Glutamatergic neuron (in vitro differentiated cells): ENCODE measurements at regions not wholly inside any gene's neighbourhood (a gene's known extent, or its start where the extent isn't known, plus 50 kb on each side); places are given as distances from the start of the nearest gene placed in this dataset.
A peak's percentile ranks its signal among the peaks of the same experiment; 100 is the strongest.

Experiments used
- DNase-seq: peaks from one replicate; pipeline ENCODE4 v3.0.0; 2022
- H3K27ac Mint-ChIP-seq: one replicate; pipeline ENCODE4 v1.8.0; 2020; ENCODE audit warnings: mild to moderate bottlenecking, mixed read lengths, inconsistent platforms; ENCODE audit not compliant: unreplicated experiment
- H3K27me3 Mint-ChIP-seq: one replicate; pipeline ENCODE4 v1.8.0; 2020; ENCODE audit warnings: mild to moderate bottlenecking, moderate library complexity, mixed read lengths, inconsistent platforms; ENCODE audit not compliant: unreplicated experiment
- H3K36me3 Mint-ChIP-seq: one replicate; pipeline ENCODE4 v1.8.0; 2020; ENCODE audit warnings: mild to moderate bottlenecking, mixed read lengths, inconsistent platforms; ENCODE audit not compliant: unreplicated experiment
- H3K4me1 Mint-ChIP-seq: one replicate; pipeline ENCODE4 v1.8.0; 2020; ENCODE audit warnings: mild to moderate bottlenecking, low read depth, mixed read lengths, inconsistent platforms; ENCODE audit not compliant: unreplicated experiment
- H3K4me3 Mint-ChIP-seq: one replicate; pipeline ENCODE4 v1.8.0; 2020; ENCODE audit warnings: mild to moderate bottlenecking, mixed read lengths, inconsistent platforms; ENCODE audit not compliant: unreplicated experiment
- H3K9me3 Mint-ChIP-seq: one replicate; pipeline ENCODE4 v1.8.0; 2020; ENCODE audit warnings: mild to moderate bottlenecking, moderate library complexity, mixed read lengths, inconsistent platforms; ENCODE audit not compliant: unreplicated experiment
- CTCF ChIP-seq: fragments of 200-600 bp; sonication (generic); IDR thresholded peaks from one replicate; pipeline ENCODE4 v1.5.0; 2021; ENCODE audit not compliant: partially characterized antibody, unreplicated experiment

DNA sequence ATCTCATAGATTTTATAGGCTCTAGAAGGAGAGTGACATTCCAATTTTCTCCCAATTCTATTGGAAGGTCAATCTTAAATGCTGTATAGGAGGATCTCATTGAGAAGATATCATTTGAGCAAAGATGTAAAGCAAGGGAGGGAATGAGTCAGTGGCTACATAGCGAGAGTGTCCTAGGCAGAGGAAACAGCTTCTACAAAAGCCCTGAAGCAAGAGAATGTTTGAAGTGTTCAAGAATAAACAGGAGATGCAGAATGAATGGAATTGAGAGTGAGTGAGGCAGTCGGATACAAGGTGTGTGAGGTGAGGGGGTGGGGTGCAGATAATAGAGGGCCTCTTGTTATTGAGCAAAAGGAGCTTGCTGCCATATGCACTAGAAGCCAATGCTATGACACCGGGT is 545.9 kb downstream of the IGSF11 start:
- TF ChIP-seq CTCF: no peak
- no peaks in the 10 kb centered on the region for H3K27me3 Mint-ChIP-seq
- no peak overlapping the region for H3K4me3 Mint-ChIP-seq

DNA sequence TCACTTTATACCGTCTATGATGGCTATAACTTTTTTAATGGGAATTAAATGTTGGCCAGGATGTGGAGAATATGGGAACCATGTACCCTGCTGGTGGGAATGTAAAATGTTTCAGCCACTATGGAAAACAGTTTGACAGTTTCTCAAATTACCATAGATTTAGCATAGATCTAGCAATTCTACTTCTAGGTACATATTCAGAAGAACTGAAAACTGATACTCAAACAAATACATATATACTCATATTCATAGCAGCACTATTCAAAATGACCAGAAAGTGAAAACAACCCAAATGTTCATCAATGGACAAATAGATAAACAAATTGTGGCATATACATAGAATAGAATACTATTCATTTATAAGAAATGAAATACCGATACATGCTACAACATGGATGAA is 539.4 kb downstream of the IGSF11 start:
- H3K4me1 Mint-ChIP-seq: no peaks in the 10 kb centered on the region
- no peaks in the 10 kb centered on the region for H3K9me3 Mint-ChIP-seq
- no peak overlapping the region for H3K4me3 Mint-ChIP-seq
- H3K27me3 Mint-ChIP-seq: no peaks in the 10 kb centered on the region
- no peak for TF ChIP-seq CTCF
- no peaks in the 10 kb centered on the region for H3K36me3 Mint-ChIP-seq
- DNase-seq: no peak
- no peak overlapping the region for H3K27ac Mint-ChIP-seq

More for the DNA sequence above, 545.9 kb downstream of the IGSF11 start:
- H3K9me3 Mint-ChIP-seq: no peaks in the 10 kb centered on the region
- H3K4me1 Mint-ChIP-seq: no peaks in the 10 kb centered on the region
- no peak overlapping the region for H3K27ac Mint-ChIP-seq
- no peaks in the 10 kb centered on the region for H3K36me3 Mint-ChIP-seq
- no peak for DNase-seq

GRCh38 chr3:118497274-118497673 is 537.4 kb downstream of the IGSF11 start:
- H3K36me3 Mint-ChIP-seq: no peaks in the 10 kb centered on the region
- TF ChIP-seq CTCF: no peak
- no peaks in the 10 kb centered on the region for H3K9me3 Mint-ChIP-seq
- no peak for DNase-seq
- H3K27me3 Mint-ChIP-seq: no peaks in the 10 kb centered on the region
- no peak overlapping the region for H3K27ac Mint-ChIP-seq
- no peaks in the 10 kb centered on the region for H3K4me1 Mint-ChIP-seq
- H3K4me3 Mint-ChIP-seq: no peak overlapping the region

DNA sequence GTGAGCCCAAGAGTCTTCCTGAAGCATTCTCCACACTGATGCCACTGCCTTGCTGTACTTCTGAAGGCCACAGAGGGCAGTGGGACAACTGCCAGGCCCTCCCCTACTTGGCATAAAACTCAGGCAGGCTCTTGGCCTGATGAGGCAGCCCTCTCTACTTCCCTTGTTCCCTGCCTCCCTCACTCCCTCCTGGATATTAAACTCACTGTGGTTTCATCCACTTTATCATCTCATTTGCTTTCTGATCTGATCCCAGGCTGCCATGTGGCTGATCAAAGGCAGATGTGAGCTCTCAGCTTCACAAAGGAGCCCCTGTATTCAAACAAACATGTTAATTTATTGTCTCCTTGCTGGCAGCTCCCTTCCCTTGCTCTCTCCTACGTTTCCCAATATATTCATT is 533.5 kb downstream of the IGSF11 start:
- Mint-ChIP-seq H3K27me3 (no peaks in the 10 kb centered on the region), H3K27ac (no peak overlapping the region), H3K9me3 (no peaks in the 10 kb centered on the region), H3K36me3 (no peaks in the 10 kb centered on the region), H3K4me3 (no peak overlapping the region), H3K4me1 (no peaks in the 10 kb centered on the region)
- peak; percentile 23 for DNase-seq
- TF ChIP-seq CTCF: no peak

DNA sequence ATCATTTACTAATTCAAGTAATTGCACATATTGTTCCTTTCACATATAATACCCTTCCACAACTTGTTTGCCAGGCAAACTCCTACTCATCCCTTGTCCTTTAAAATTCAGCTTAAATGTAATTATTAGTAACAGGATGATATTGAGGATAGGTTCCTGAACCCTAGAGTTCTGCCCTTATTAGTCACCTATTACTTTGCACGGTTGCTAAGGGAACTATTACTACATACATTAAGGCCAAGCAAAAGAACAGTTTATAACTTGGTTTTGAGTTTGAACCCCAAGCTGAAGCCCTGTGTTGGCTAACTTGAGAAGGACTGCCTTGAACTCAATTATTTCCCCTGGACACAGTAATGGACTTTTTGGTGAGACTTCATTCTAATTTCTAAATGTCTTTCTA is 529.7 kb downstream of the IGSF11 start:
- Mint-ChIP-seq H3K4me1 (no peaks in the 10 kb centered on the region), H3K27ac (no peak overlapping the region), H3K36me3 (no peaks in the 10 kb centered on the region)

More for the DNA sequence above, 529.7 kb downstream of the IGSF11 start:
- no peak for TF ChIP-seq CTCF
- Mint-ChIP-seq H3K4me3 (no peak overlapping the region), H3K27me3 (no peaks in the 10 kb centered on the region), H3K9me3 (no peaks in the 10 kb centered on the region)
- no peak for DNase-seq
